ENCODE measurements at regions not wholly inside any gene's neighbourhood (a gene's known extent, or its start where the extent isn't known, plus 50 kb on each side); places are given as distances from the start of the nearest gene placed in this dataset.
"Not testable (repeated sequence)": the region's sequence is repeated elsewhere in the genome, so short reads cannot be mapped to it uniquely, and the experiment has no call there.

DNA sequence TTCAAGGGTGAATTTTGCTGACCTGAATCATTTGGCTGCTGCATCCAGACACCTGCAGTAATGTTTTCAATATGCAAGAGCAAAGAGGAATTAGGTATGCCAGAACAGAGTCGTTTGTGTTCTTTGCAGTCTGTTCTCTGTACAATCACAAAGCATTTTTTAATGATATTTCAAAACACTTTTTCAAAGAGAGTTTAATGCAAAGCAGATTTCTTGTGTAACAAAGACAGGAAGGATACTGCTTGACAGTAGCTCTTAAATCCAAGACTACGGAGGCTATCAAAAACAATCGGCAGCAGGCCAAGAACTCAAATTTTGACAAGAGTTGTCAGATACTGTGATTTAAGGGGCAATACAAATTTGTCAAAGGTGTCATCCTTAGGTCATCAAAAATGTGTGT is 341.9 kb downstream of the GADD45G start:
- Histone ChIP-seq H3K4me3 (no peak overlapping the region), H3K27ac (no peak overlapping the region), H3K9me3 (no peaks in the 10 kb centered on the region), H3K36me3 (no peaks in the 10 kb centered on the region), H3K4me1 (replicated peaks) (no peaks in the 10 kb centered on the region), H3K27me3 (replicated peaks; ENCODE audit: insufficient read depth) (no peaks in the 10 kb centered on the region)
- 20% methylated on average over 3 of the region's 3 CpGs for WGBS
- TF ChIP-seq CTCF (IDR thresholded peaks at IDR 0.05) (no peak), POLR2AphosphoS5 (IDR thresholded peaks at IDR 0.05) (no peak), POLR2A (IDR thresholded peaks at IDR 0.05) (no peak)
- DNase-seq (ENCODE audit: low spot score): no peak
- intact Hi-C loops (cut with DNase I): no loop called here

- 96% methylated on average over 4 of the region's 4 CpGs for WGBS
- Histone ChIP-seq H3K4me3 (no peak overlapping the region), H3K36me3 (no peaks in the 10 kb centered on the region), H3K4me1 (replicated peaks) (no peaks in the 10 kb centered on the region), H3K9me3 (no peaks in the 10 kb centered on the region), H3K27ac (no peak overlapping the region), H3K27me3 (replicated peaks; ENCODE audit: insufficient read depth) (no peaks in the 10 kb centered on the region)
- TF ChIP-seq CTCF (IDR thresholded peaks at IDR 0.05): no peak
- TF ChIP-seq POLR2A (IDR thresholded peaks at IDR 0.05): no peak
- no peak for TF ChIP-seq POLR2AphosphoS5 (IDR thresholded peaks at IDR 0.05)
- intact Hi-C loops (cut with DNase I): no loop called here
- no peak for DNase-seq (ENCODE audit: low spot score)
These were observed 344.3 kb downstream of the GADD45G start for GRCh38 chr9:89949111-89949510.

- H3K27me3 ChIP-seq (replicated peaks; ENCODE audit: insufficient read depth): no peaks in the 10 kb centered on the region
- H3K4me3 ChIP-seq: no peak overlapping the region
- H3K4me1 ChIP-seq (replicated peaks): peaks cover 1% of the 10 kb centered on the region
- no peaks in the 10 kb centered on the region for H3K36me3 ChIP-seq
- no peaks in the 10 kb centered on the region for H3K9me3 ChIP-seq
- TF ChIP-seq POLR2A (IDR thresholded peaks at IDR 0.05) (no peak), POLR2AphosphoS5 (IDR thresholded peaks at IDR 0.05) (no peak), CTCF (IDR thresholded peaks at IDR 0.05) (no peak)
- intact Hi-C loops (cut with DNase I): no loop called here
- no peak for DNase-seq (ENCODE audit: low spot score)
- WGBS: 85% methylated on average over 4 of the region's 4 CpGs
- no peak overlapping the region for H3K27ac ChIP-seq
These were observed 346.9 kb downstream of the GADD45G start for GRCh38 chr9:89951675-89952074.

- intact Hi-C loops (cut with DNase I): no loop called here
- TF ChIP-seq CTCF (IDR thresholded peaks at IDR 0.05) (no peak), POLR2A (IDR thresholded peaks at IDR 0.05) (no peak), POLR2AphosphoS5 (IDR thresholded peaks at IDR 0.05) (no peak)
- no peaks in the 10 kb centered on the region for H3K27me3 ChIP-seq (replicated peaks; ENCODE audit: insufficient read depth)
- no peaks in the 10 kb centered on the region for H3K36me3 ChIP-seq
- peaks cover 4% of the 10 kb centered on the region for H3K4me1 ChIP-seq (replicated peaks)
- no peak overlapping the region for H3K27ac ChIP-seq
- H3K9me3 ChIP-seq: no peaks in the 10 kb centered on the region
- H3K4me3 ChIP-seq: no peak overlapping the region
- 87% methylated on average over 4 of the region's 4 CpGs for WGBS
- no peak for DNase-seq (ENCODE audit: low spot score)
These were observed 347.6 kb downstream of the GADD45G start for GRCh38 chr9:89952401-89952800.

GRCh38 chr9:89953263-89953662 is 348.5 kb downstream of the GADD45G start:
- 98% methylated on average over 4 of the region's 4 CpGs for WGBS
- DNase-seq (ENCODE audit: low spot score); H3K27me3 ChIP-seq (replicated peaks; ENCODE audit: insufficient read depth); intact Hi-C loops (cut with DNase I); H3K36me3 ChIP-seq; H3K9me3 ChIP-seq; H3K4me3 ChIP-seq; H3K4me1 ChIP-seq (replicated peaks); H3K27ac ChIP-seq: not testable (repeated sequence)
